Uterus (tissue), 2 donors: ENCODE measurements at regions not wholly inside any gene's neighbourhood (a gene's known extent, or its start where the extent isn't known, plus 50 kb on each side); places are given as distances from the start of the nearest gene placed in this dataset.

Source experiments
- POLR2A ChIP-seq, 2 donors: fragments of 450-650 bp; IDR thresholded peaks; one replicate each; pipeline ENCODE4 v1.6.1; 2016; ENCODE audit warnings: antibody characterized with exemption in 2 of 2, mild to moderate bottlenecking in 1 of 2, moderate library complexity in 1 of 2
- TF ChIP-seq, protein P1 (sequence below), 4 experiments: fragments of 200-600 bp in 2 of 4; fragments of 450-650 bp in 2 of 4; sonication (generic) in 2 of 4; IDR thresholded peaks; one replicate each; pipeline ENCODE4 v1.5.1; 2016 to 2019; ENCODE audit warnings: antibody characterized with exemption in 4 of 4, mild to moderate bottlenecking in 2 of 4, moderate library complexity in 1 of 4

DNA sequence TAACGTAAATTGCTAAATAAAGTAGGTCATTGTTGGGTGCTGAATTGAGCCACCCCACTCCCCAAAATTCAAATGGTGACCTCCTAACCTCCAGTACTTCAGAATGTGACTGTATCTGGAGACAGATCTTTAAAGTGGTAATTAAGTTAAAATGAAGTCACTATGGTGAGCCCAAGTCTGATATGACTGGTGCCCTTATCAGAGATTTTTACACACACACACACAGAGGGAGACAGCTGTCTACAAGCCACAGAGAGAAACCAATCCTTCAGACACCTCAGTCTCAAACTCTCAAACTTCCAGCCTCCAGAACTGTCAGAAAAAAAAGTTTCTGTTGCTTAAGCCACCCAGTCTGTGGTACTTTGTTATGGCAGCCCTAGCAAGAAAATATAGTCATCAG, 879.2 kb upstream of the INTU start:
- TF ChIP-seq, protein P1, sequence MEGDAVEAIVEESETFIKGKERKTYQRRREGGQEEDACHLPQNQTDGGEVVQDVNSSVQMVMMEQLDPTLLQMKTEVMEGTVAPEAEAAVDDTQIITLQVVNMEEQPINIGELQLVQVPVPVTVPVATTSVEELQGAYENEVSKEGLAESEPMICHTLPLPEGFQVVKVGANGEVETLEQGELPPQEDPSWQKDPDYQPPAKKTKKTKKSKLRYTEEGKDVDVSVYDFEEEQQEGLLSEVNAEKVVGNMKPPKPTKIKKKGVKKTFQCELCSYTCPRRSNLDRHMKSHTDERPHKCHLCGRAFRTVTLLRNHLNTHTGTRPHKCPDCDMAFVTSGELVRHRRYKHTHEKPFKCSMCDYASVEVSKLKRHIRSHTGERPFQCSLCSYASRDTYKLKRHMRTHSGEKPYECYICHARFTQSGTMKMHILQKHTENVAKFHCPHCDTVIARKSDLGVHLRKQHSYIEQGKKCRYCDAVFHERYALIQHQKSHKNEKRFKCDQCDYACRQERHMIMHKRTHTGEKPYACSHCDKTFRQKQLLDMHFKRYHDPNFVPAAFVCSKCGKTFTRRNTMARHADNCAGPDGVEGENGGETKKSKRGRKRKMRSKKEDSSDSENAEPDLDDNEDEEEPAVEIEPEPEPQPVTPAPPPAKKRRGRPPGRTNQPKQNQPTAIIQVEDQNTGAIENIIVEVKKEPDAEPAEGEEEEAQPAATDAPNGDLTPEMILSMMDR (IDR thresholded peaks at IDR 0.05), result no peak
- TF ChIP-seq POLR2A (IDR thresholded peaks at IDR 0.05), result no peak
